ENCODE measurements at regions not wholly inside any gene's neighbourhood (a gene's known extent, or its start where the extent isn't known, plus 50 kb on each side); places are given as distances from the start of the nearest gene placed in this dataset.

- in situ Hi-C loops (cut with MboI; ENCODE audit: low sequenced_read_pairs) (no loop called here), intact Hi-C loops (cut with micrococcal nuclease) (no loop called here), dilution Hi-C loops (cut with HindIII; ENCODE audit: low sequenced_read_pairs, unreplicated experiment) (no loop called here)
- DNase-seq: no peak
- H4K8ac ChIP-seq (ENCODE audit: low read depth in 2 of 2, low read length in 2 of 2): no peak overlapping the region
- no peak overlapping the region for H3K56ac ChIP-seq (ENCODE audit: extremely low read depth, insufficient read depth, low read length)
- no peak for TF ChIP-seq NFE2L2 (IDR thresholded peaks at IDR 0.05; ENCODE audit: low read depth, low read length)
- TF ChIP-seq, protein P1, sequence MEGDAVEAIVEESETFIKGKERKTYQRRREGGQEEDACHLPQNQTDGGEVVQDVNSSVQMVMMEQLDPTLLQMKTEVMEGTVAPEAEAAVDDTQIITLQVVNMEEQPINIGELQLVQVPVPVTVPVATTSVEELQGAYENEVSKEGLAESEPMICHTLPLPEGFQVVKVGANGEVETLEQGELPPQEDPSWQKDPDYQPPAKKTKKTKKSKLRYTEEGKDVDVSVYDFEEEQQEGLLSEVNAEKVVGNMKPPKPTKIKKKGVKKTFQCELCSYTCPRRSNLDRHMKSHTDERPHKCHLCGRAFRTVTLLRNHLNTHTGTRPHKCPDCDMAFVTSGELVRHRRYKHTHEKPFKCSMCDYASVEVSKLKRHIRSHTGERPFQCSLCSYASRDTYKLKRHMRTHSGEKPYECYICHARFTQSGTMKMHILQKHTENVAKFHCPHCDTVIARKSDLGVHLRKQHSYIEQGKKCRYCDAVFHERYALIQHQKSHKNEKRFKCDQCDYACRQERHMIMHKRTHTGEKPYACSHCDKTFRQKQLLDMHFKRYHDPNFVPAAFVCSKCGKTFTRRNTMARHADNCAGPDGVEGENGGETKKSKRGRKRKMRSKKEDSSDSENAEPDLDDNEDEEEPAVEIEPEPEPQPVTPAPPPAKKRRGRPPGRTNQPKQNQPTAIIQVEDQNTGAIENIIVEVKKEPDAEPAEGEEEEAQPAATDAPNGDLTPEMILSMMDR (conservative IDR thresholded peaks at IDR 0.05; ENCODE audit: low read depth, low read length): no peak
- no peak for TF ChIP-seq CEBPB (IDR thresholded peaks at IDR 0.05; ENCODE audit: low read depth, low read length)
- TF ChIP-seq RAD21 (IDR thresholded peaks at IDR 0.05; ENCODE audit: low read length): no peak
- H3K36me3 ChIP-seq (ENCODE audit: control insufficient read depth, insufficient read depth, low read length): no peaks in the 10 kb centered on the region
- no peak overlapping the region for H3K27ac ChIP-seq (ENCODE audit: insufficient read depth, low read length)
- no peaks in the 10 kb centered on the region for H3K9me3 ChIP-seq (ENCODE audit: control insufficient read depth, insufficient read depth, low read length)
- no peak overlapping the region for H3K23ac ChIP-seq (ENCODE audit: low read depth, low read length)
- no peak overlapping the region for H2BK20ac ChIP-seq (ENCODE audit: low read depth, low read length)
- no peak overlapping the region for H3K18ac ChIP-seq (ENCODE audit: low read depth, low read length)
- no peak overlapping the region for H3K4me3 ChIP-seq (ENCODE audit: insufficient read depth, low read depth, low read length)
- CTCF ChIA-PET: interaction anchor here (0.5 to 1.0 kb wide), 3 partner anchors 18 to 1131 kb away, joined by 3 to 4 read pairs (median 3); no protein-coding TSS in a partner anchor
- WGBS, 2 experiments (ENCODE audit: extremely low coverage in 2 of 2, insufficient read length in 1 of 2): 80% methylated on average over 1 of the region's 2 CpGs; no CpG with 5 or more reads in 1 of the 2 experiments
- ATAC-seq (ENCODE audit: low read depth): no peak
- H2AK9ac ChIP-seq (replicated peaks; ENCODE audit: low read depth, low read length, poor library complexity): no peak overlapping the region
- no peak overlapping the region for H3K4ac ChIP-seq (ENCODE audit: low read depth, low read length)
- no peak overlapping the region for H2AFZ ChIP-seq (replicated peaks; ENCODE audit: low read length, poor library complexity)
- no peak overlapping the region for H2BK15ac ChIP-seq (ENCODE audit: low read depth, low read length)
- POLR2A ChIA-PET (ENCODE audit: unreplicated experiment): no interaction called here
- H3K79me1 ChIP-seq (ENCODE audit: low read depth in 1 of 2, low read length in 2 of 2): no peaks in the 10 kb centered on the region
- no peaks in the 10 kb centered on the region for H3K9me1 ChIP-seq (ENCODE audit: insufficient read depth, low read length)
- H4K20me1 ChIP-seq (ENCODE audit: insufficient read depth, low read length): no peaks in the 10 kb centered on the region
- H4K5ac ChIP-seq (ENCODE audit: low read depth, low read length): no peak overlapping the region
- no peak overlapping the region for H2BK120ac ChIP-seq (ENCODE audit: low read depth, low read length)
- peaks cover 2% of the 10 kb centered on the region for H3K27me3 ChIP-seq (ENCODE audit: control insufficient read depth, insufficient read depth, low read length)
- no peak overlapping the region for H2AK5ac ChIP-seq (ENCODE audit: low read depth, low read length)
- no peak overlapping the region for H3K14ac ChIP-seq (replicated peaks; ENCODE audit: low read depth, low read length)
- H3K9ac ChIP-seq (ENCODE audit: low read depth, low read length): no peak overlapping the region
- no TSS peak for BruUV-seq (replicated peaks)
- no peak overlapping the region for H3K4me2 ChIP-seq (ENCODE audit: low read depth, low read length)
- H4K91ac ChIP-seq (ENCODE audit: insufficient read depth, low read depth, low read length): no peak overlapping the region
- H3K4me1 ChIP-seq (ENCODE audit: control insufficient read depth, insufficient read depth, low read length): no peaks in the 10 kb centered on the region
- H2BK5ac ChIP-seq (ENCODE audit: low read depth, low read length, poor library complexity, severe bottlenecking): no peak overlapping the region
These were observed 54.8 kb upstream of the DYRK2 start for GRCh38 chr12:67593461-67594330.
